GM12878 (cell line): ENCODE measurements at regions not wholly inside any gene's neighbourhood (a gene's known extent, or its start where the extent isn't known, plus 50 kb on each side); places are given as distances from the start of the nearest gene placed in this dataset.

Source experiments
- ATAC-seq: fragments of 200-7000 bp; cut with Tn5 transposase; 3 replicates; pipeline ENCODE4 v1.9.1; 2020; ENCODE audit warnings: mild to moderate bottlenecking, moderate library complexity
- BruUV-seq: library from RNA; stranded (reverse); fragments of 400-500 nt; replicated peaks from 2 replicates; lab custom pipeline; 2021; lab: Mats Ljungman, UMichigan
- CTCF ChIA-PET: fragments of 300-600 bp; sonication (Branson Sonifier 250); formaldehyde crosslinking; extraction: SDS; loops from one replicate; lab custom pipeline; 2021; ENCODE audit warnings: inconsistent platforms; lab: Yijun Ruan, JAX
- POLR2A ChIA-PET: fragments of 350-600 bp; formaldehyde crosslinking; extraction: SDS; loops from one replicate; lab custom pipeline; 2021; ENCODE audit warnings: inconsistent platforms; lab: Charles Lee
- RAD21 ChIA-PET: fragments of 300-600 bp; sonication (Branson Sonifier 250); formaldehyde crosslinking; loops from one replicate; lab custom pipeline; 2023; ENCODE audit warnings: antibody characterized with exemption; ENCODE audit not compliant: unreplicated experiment; lab: Charles Lee
- SMC1A ChIA-PET: fragments of 300-600 bp; sonication (Branson Sonifier 250); formaldehyde crosslinking; loops from one replicate; lab custom pipeline; 2023; ENCODE audit not compliant: unreplicated experiment, uncharacterized antibody; lab: Charles Lee
- DNase-seq: peaks from one replicate; pipeline ENCODE4 v3.0.0-alpha.2; 2011; ENCODE audit warnings: low read depth, low spot score
- FAIRE-seq: peaks from 3 replicates; lab custom pipeline; 2011; peaks lifted over from hg19 to GRCh38; lab: Jason Lieb, UNC
- H2AFZ ChIP-seq: 2 replicates; pipeline ENCODE4 v1.6.0; 2011; ENCODE audit warnings: low read depth, low read length, control low read depth; ENCODE audit not compliant: control insufficient read depth
- H3K27ac ChIP-seq: 2 replicates; pipeline ENCODE4 v1.5.1; 2011; ENCODE audit warnings: control low read depth; ENCODE audit not compliant: control insufficient read depth, insufficient read depth
- H3K27me3 ChIP-seq, 2 experiments: replicated peaks in 1 of 2; 2 replicates each; pipeline versions ENCODE4 v1.6.0 to v1.6.1; 2011; ENCODE audit warnings: low read length in 1 of 2; ENCODE audit not compliant: control insufficient read depth in 2 of 2, insufficient read depth in 2 of 2
- H3K36me3 ChIP-seq, 2 experiments: 2 replicates each; pipeline ENCODE4 v1.5.1; 2011; ENCODE audit warnings: low read length in 1 of 2; ENCODE audit not compliant: control insufficient read depth in 2 of 2, insufficient read depth in 2 of 2
- H3K4me1 ChIP-seq: 2 replicates; pipeline ENCODE4 v1.6.1; 2011; ENCODE audit warnings: mild to moderate bottlenecking, low read length, moderate library complexity, mixed read lengths; ENCODE audit not compliant: control insufficient read depth, insufficient read depth
- H3K4me2 ChIP-seq: 2 replicates; pipeline ENCODE4 v1.6.0; 2011; ENCODE audit warnings: control low read depth; ENCODE audit not compliant: control insufficient read depth, insufficient read depth
- H3K4me3 ChIP-seq: fragments of 200-600 bp; sonication (generic); 2 replicates; pipeline ENCODE4 v1.5.1; 2016
- H3K79me2 ChIP-seq: 2 replicates; pipeline ENCODE4 v1.6.0; 2011; ENCODE audit warnings: low read length; ENCODE audit not compliant: control insufficient read depth, insufficient read depth
- H3K9ac ChIP-seq: 2 replicates; pipeline ENCODE4 v1.8.0; 2011; ENCODE audit warnings: low read length, control low read depth, mixed read lengths; ENCODE audit not compliant: control insufficient read depth, insufficient read depth
- H3K9me3 ChIP-seq: replicated peaks from 3 replicates; pipeline ENCODE4 v1.5.1; 2011; ENCODE audit warnings: mild to moderate bottlenecking, low read length; ENCODE audit not compliant: control insufficient read depth, insufficient read depth
- H4K20me1 ChIP-seq: 2 replicates; pipeline ENCODE4 v1.6.0; 2011; ENCODE audit not compliant: control insufficient read depth, insufficient read depth
- CHD1 ChIP-seq: IDR thresholded peaks from 2 replicates; pipeline ENCODE4 v1.6.1; 2012; ENCODE audit warnings: low read depth, low read length, improper control_type of control experiment
- HDAC6 ChIP-seq: fragments of 200-600 bp; sonication (generic); IDR thresholded peaks from one replicate; pipeline ENCODE4 v1.8.0; 2017; ENCODE audit warnings: antibody characterized with exemption; ENCODE audit not compliant: unreplicated experiment
- HDGF ChIP-seq: fragments of 450-650 bp; IDR thresholded peaks from 2 replicates; pipeline ENCODE4 v1.6.1; 2016; ENCODE audit warnings: antibody characterized with exemption
- IKZF2 ChIP-seq, 2 experiments: fragments of 450-650 bp; IDR thresholded peaks; 2 replicates each; pipeline ENCODE4 v1.6.1; 2017; ENCODE audit warnings: mild to moderate bottlenecking in 2 of 2, moderate library complexity in 2 of 2
- MAX ChIP-seq: IDR thresholded peaks from 2 replicates; pipeline ENCODE4 v1.6.1; 2012; ENCODE audit warnings: low read depth, low read length, improper control_type of control experiment
- MEF2B ChIP-seq: fragments of 450-650 bp; IDR thresholded peaks from 2 replicates; pipeline ENCODE4 v1.6.1; 2018; ENCODE audit warnings: mild to moderate bottlenecking, moderate library complexity; ENCODE audit not compliant: partially characterized antibody, poor library complexity, severe bottlenecking
- ZBED1 ChIP-seq: IDR thresholded peaks from 2 replicates; pipeline ENCODE4 v1.6.1; 2016; ENCODE audit warnings: borderline replicate concordance
- ZBTB11 ChIP-seq: fragments of 450-650 bp; formaldehyde crosslinking; IDR thresholded peaks from 2 replicates; pipeline ENCODE4 v1.5.0; 2022; ENCODE audit warnings: mild to moderate bottlenecking, missing genetic modification characterization
- WGBS: methylation state at CpG from one replicate; pipeline ENCODE4 v1.1.6; 2016; ENCODE audit warnings: low lambda C conversion rate; ENCODE audit not compliant: insufficient replicate concordance, insufficient coverage; ENCODE audit errors: missing lambda C conversion rate; 5-methylcytosine and 5-hydroxymethylcytosine counted together
- in situ Hi-C: fragments of 300-500 bp; cut with MboI; formaldehyde crosslinking; loops from 9 replicates; pipeline ENCODE4 v1.14.3; 2018; ENCODE audit warnings: mixed read lengths
- intact Hi-C: fragments of 100-400 bp; cut with micrococcal nuclease; formaldehyde crosslinking; loops from one replicate; pipeline ENCODE4 v1.14.2; 2022; ENCODE audit not compliant: unreplicated experiment

GRCh38 chr6:14031516-14031915 lies 86.1 kb upstream of the CD83 start:
- intact Hi-C loops, result no loop called here
- no peak overlapping the region for H3K4me3 ChIP-seq
- FAIRE-seq (no peak), DNase-seq (no peak), ATAC-seq (no peak)
- no peaks in the 10 kb centered on the region for H3K79me2 ChIP-seq
- no peaks in the 10 kb centered on the region for H3K36me3 ChIP-seq
- in situ Hi-C loops, result no loop called here
- H3K27ac ChIP-seq, result no peak overlapping the region
- BruUV-seq, result no TSS peak
- peaks cover 3% of the 10 kb centered on the region for H3K4me1 ChIP-seq
- H3K9ac ChIP-seq, result no peak overlapping the region
- no peaks in the 10 kb centered on the region; a peak in 3 of 4 replicates for H3K27me3 ChIP-seq
- no peak for TF ChIP-seq IKZF2 (IDR thresholded peaks at IDR 0.05)
- TF ChIP-seq HDGF, result no peak
- no peak for TF ChIP-seq MEF2B
- no peak for TF ChIP-seq ZBED1
- TF ChIP-seq HDAC6, result no peak
- TF ChIP-seq CHD1, result no peak
- no peak for TF ChIP-seq ZBTB11
- TF ChIP-seq MAX, result no peak
- H3K9me3 ChIP-seq, result no peaks in the 10 kb centered on the region
- 35% methylated on average over 4 of the region's 4 CpGs for WGBS
- CTCF ChIA-PET, result no interaction called here
- POLR2A ChIA-PET, result no interaction called here
- SMC1A ChIA-PET, result no interaction called here
- no peaks in the 10 kb centered on the region for H4K20me1 ChIP-seq
- RAD21 ChIA-PET, result no interaction called here
- H2AFZ ChIP-seq, result no peak overlapping the region
- no peak overlapping the region for H3K4me2 ChIP-seq
